Activated T-cell treated with anti-CD3 and anti-CD28 coated beads for 4 hours (primary cell): ENCODE measurements at regions not wholly inside any gene's neighbourhood (a gene's known extent, or its start where the extent isn't known, plus 50 kb on each side); places are given as distances from the start of the nearest gene placed in this dataset.
"Not testable (repeated sequence)": the region's sequence is repeated elsewhere in the genome, so short reads cannot be mapped to it uniquely, and the experiment has no call there.

Source experiments
- DNase-seq: peaks from one replicate; pipeline ENCODE4 v3.0.0-alpha.2; 2020

GRCh38 chr6:131336596-131336995 is 201.3 kb downstream of the AKAP7 start:
- no peak for DNase-seq

GRCh38 chr6:131346896-131347295 is 211.6 kb downstream of the AKAP7 start:
- DNase-seq, result not testable (repeated sequence)

GRCh38 chr6:131348572-131348971 is 213.3 kb downstream of the AKAP7 start:
- DNase-seq, result no peak

- no peak for DNase-seq
These were observed 213.9 kb downstream of the AKAP7 start for GRCh38 chr6:131349199-131349598.

GRCh38 chr6:131353106-131353505 is 217.8 kb downstream of the AKAP7 start:
- no peak for DNase-seq

GRCh38 chr6:131353876-131354275 is 218.6 kb downstream of the AKAP7 start:
- DNase-seq, result no peak

GRCh38 chr6:131354356-131354755 is 218.7 kb upstream of the ARG1 start:
- no peak for DNase-seq

- DNase-seq, result no peak
These were observed 216.9 kb upstream of the ARG1 start for GRCh38 chr6:131356161-131356560.

- DNase-seq, result no peak
These were observed 215.5 kb upstream of the ARG1 start for GRCh38 chr6:131357501-131357900.

GRCh38 chr6:131362070-131362469 is 211.0 kb upstream of the ARG1 start:
- no peak for DNase-seq

- DNase-seq, result no peak
These were observed 210.3 kb upstream of the ARG1 start for GRCh38 chr6:131362696-131363095.

- no peak for DNase-seq
These were observed 208.8 kb upstream of the ARG1 start for GRCh38 chr6:131363947-131364834.

GRCh38 chr6:131366223-131366622 is 206.8 kb upstream of the ARG1 start:
- no peak for DNase-seq

- no peak for DNase-seq
These were observed 205.7 kb upstream of the ARG1 start for GRCh38 chr6:131367206-131367873.

GRCh38 chr6:131368198-131368911 is 204.7 kb upstream of the ARG1 start:
- DNase-seq, result no peak

- DNase-seq, result no peak
These were observed 200.5 kb upstream of the ARG1 start for GRCh38 chr6:131372535-131372934.

- DNase-seq, result no peak
These were observed 195.8 kb upstream of the ARG1 start for GRCh38 chr6:131377112-131377705.

- DNase-seq, result no peak
These were observed 194.2 kb upstream of the ARG1 start for GRCh38 chr6:131378874-131379273.

- DNase-seq, result no peak
These were observed 193.1 kb upstream of the ARG1 start for GRCh38 chr6:131379948-131380347.

GRCh38 chr6:131381052-131381708 is 191.8 kb upstream of the ARG1 start:
- DNase-seq, result no peak

- no peak for DNase-seq
These were observed 191.3 kb upstream of the ARG1 start for GRCh38 chr6:131381709-131382093.

GRCh38 chr6:131382631-131383030 is 190.4 kb upstream of the ARG1 start:
- no peak for DNase-seq
